ENCODE measurements at regions not wholly inside any gene's neighbourhood (a gene's known extent, or its start where the extent isn't known, plus 50 kb on each side); places are given as distances from the start of the nearest gene placed in this dataset.

DNA sequence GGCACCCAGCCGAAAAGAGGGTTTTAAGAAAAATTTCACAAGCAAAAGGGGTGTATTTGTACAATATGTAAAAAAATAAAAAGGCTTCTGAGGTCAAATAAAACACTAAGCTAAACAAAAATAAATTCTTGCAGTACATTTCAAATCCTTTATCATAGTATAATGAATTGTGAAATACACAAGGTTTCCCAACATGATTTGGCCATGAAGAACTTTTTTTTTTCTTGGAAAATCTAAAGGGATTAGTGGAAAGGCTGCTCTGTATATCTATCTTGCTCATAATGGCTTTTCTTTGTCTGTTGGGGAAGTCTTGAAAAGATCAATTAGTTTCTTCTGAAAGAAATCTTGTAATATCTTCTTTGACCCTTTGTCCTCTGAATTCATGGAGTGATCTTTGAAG lies 593.4 kb downstream of the PLPP3 start:
- Histone ChIP-seq H3K9me3 (no peaks in the 10 kb centered on the region), H3K4me3 (no peak overlapping the region), H3K27ac (replicated peaks in 1 of 4) (no peak overlapping the region), H3K36me3 (no peaks in the 10 kb centered on the region), H3K4me1 (peaks cover 0 to 36% (median 28%) of the 10 kb centered on the region in 4 donors), H3K27me3 (no peaks in the 10 kb centered on the region)
- WGBS: 94% methylated on average over 1 of the region's 1 CpG
- no peak for DNase-seq (ENCODE audit: extremely low spot score)
- intact Hi-C loops (cut with DNase I): no loop called here
- TF ChIP-seq, protein P1, sequence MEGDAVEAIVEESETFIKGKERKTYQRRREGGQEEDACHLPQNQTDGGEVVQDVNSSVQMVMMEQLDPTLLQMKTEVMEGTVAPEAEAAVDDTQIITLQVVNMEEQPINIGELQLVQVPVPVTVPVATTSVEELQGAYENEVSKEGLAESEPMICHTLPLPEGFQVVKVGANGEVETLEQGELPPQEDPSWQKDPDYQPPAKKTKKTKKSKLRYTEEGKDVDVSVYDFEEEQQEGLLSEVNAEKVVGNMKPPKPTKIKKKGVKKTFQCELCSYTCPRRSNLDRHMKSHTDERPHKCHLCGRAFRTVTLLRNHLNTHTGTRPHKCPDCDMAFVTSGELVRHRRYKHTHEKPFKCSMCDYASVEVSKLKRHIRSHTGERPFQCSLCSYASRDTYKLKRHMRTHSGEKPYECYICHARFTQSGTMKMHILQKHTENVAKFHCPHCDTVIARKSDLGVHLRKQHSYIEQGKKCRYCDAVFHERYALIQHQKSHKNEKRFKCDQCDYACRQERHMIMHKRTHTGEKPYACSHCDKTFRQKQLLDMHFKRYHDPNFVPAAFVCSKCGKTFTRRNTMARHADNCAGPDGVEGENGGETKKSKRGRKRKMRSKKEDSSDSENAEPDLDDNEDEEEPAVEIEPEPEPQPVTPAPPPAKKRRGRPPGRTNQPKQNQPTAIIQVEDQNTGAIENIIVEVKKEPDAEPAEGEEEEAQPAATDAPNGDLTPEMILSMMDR (IDR thresholded peaks at IDR 0.05): no peak
- TF ChIP-seq POLR2A (IDR thresholded peaks at IDR 0.05; ENCODE audit: low read depth) (no peak), EP300 (IDR thresholded peaks at IDR 0.05) (no peak), POLR2AphosphoS5 (IDR thresholded peaks at IDR 0.05) (no peak)

DNA sequence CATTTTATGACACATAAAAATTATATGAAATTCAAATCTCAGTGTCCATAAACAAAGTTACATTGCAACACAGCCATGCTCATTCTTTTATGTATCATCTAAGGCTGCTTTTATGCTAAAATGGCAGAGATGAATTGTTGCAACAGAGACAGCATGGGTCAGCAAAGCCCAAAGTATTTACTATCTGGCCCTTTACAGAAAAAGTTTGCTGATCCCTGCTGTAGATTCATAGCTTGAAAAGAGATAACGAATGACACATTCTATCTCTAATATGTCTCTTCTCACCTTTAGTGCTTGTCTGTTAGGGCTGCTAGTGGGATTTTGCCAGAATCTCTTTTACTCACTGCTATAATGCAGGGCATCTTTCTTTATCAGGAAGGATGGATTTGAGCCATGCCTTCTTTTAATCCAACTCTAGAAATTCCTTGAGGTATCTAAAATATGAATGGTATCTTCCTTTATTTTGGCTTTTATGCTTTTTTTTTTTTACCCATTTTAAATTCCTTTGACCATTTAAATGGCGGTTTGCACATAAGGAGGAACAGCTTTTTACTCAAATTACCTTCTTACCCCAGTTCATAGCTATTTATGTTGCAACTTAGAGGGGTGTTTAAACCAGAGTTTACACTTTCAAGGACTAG lies 598.2 kb downstream of the PLPP3 start:
- Histone ChIP-seq H3K36me3 (no peaks in the 10 kb centered on the region), H3K27ac (replicated peaks in 1 of 4) (no peak overlapping the region), H3K4me1 (peaks cover 0 to 8% (median 2%) of the 10 kb centered on the region in 4 donors), H3K27me3 (no peaks in the 10 kb centered on the region), H3K9me3 (peaks cover 0 to 11% (median 3%) of the 10 kb centered on the region in 4 donors), H3K4me3 (no peak overlapping the region)
- no peak for DNase-seq (ENCODE audit: extremely low spot score)
- TF ChIP-seq POLR2AphosphoS5 (IDR thresholded peaks at IDR 0.05) (no peak), POLR2A (IDR thresholded peaks at IDR 0.05; ENCODE audit: low read depth) (no peak), EP300 (IDR thresholded peaks at IDR 0.05) (no peak)
- TF ChIP-seq, protein P1 (IDR thresholded peaks at IDR 0.05): no peak
- intact Hi-C loops (cut with DNase I): loop anchor here (5.0 kb wide), 1 partner anchor 86 kb away; no protein-coding TSS in a partner anchor
- 93% methylated on average over 2 of the region's 2 CpGs for WGBS

GRCh38 chr1:55980582-55980981 lies 598.8 kb downstream of the PLPP3 start:
- DNase-seq (ENCODE audit: extremely low spot score): no peak
- no peak overlapping the region for H3K27ac ChIP-seq (replicated peaks in 1 of 4)
- no peak overlapping the region for H3K4me3 ChIP-seq
- 87% methylated on average over 4 of the region's 4 CpGs for WGBS
- H3K4me1 ChIP-seq: peaks cover 0 to 10% (median 1%) of the 10 kb centered on the region in 4 donors
- intact Hi-C loops (cut with DNase I): loop anchor here (5.0 kb wide), 1 partner anchor 87 kb away; no protein-coding TSS in a partner anchor
- H3K36me3 ChIP-seq: no peaks in the 10 kb centered on the region
- TF ChIP-seq EP300 (IDR thresholded peaks at IDR 0.05) (no peak), POLR2A (IDR thresholded peaks at IDR 0.05; ENCODE audit: low read depth) (no peak), POLR2AphosphoS5 (IDR thresholded peaks at IDR 0.05) (no peak)
- TF ChIP-seq, protein P1 (IDR thresholded peaks at IDR 0.05): no peak
- no peaks in the 10 kb centered on the region for H3K27me3 ChIP-seq
- H3K9me3 ChIP-seq: peaks cover 0 to 11% (median 3%) of the 10 kb centered on the region in 4 donors

- H3K27me3 ChIP-seq: no peaks in the 10 kb centered on the region
- no peak for DNase-seq (ENCODE audit: extremely low spot score)
- no peaks in the 10 kb centered on the region for H3K36me3 ChIP-seq
- peaks cover 0 to 11% (median 3%) of the 10 kb centered on the region in 4 donors for H3K9me3 ChIP-seq
- H3K4me3 ChIP-seq: no peak overlapping the region
- intact Hi-C loops (cut with DNase I): loop anchor here (5.0 to 10.0 kb wide), 2 partner anchors 250 to 602 kb away; partner anchors contain the start of gene PLPP3
- H3K27ac ChIP-seq (replicated peaks in 1 of 4): peak overlapping the region; percentile 25 to 75 (median 61)
- H3K4me1 ChIP-seq: peaks cover 0 to 36% (median 30%) of the 10 kb centered on the region in 4 donors
- WGBS: 27% methylated on average over 1 of the region's 1 CpG
- TF ChIP-seq POLR2AphosphoS5 (IDR thresholded peaks at IDR 0.05): peak in 1 of 2 donors; percentile 44
- no peak for TF ChIP-seq POLR2A (IDR thresholded peaks at IDR 0.05; ENCODE audit: low read depth)
These were observed 604.5 kb downstream of the PLPP3 start for GRCh38 chr1:55974714-55975441.

GRCh38 chr1:55970526-55971110 lies 608.7 kb downstream of the PLPP3 start:
- TF ChIP-seq, protein P1 (IDR thresholded peaks at IDR 0.05): no peak
- TF ChIP-seq EP300 (IDR thresholded peaks at IDR 0.05) (no peak), POLR2AphosphoS5 (IDR thresholded peaks at IDR 0.05) (no peak), POLR2A (IDR thresholded peaks at IDR 0.05; ENCODE audit: low read depth) (no peak)
- Histone ChIP-seq H3K36me3 (no peaks in the 10 kb centered on the region), H3K4me1 (peaks cover 0 to 36% (median 29%) of the 10 kb centered on the region in 4 donors), H3K27ac (replicated peaks in 1 of 4) (no peak overlapping the region), H3K4me3 (no peak overlapping the region), H3K27me3 (no peaks in the 10 kb centered on the region), H3K9me3 (no peaks in the 10 kb centered on the region)
- no peak for DNase-seq (ENCODE audit: extremely low spot score)
- intact Hi-C loops (cut with DNase I): loop anchor here (10.0 kb wide), 1 partner anchor 246 kb away; no protein-coding TSS in a partner anchor
